LNCaP clone FGC (cell line): ENCODE measurements at regions not wholly inside any gene's neighbourhood (a gene's known extent, or its start where the extent isn't known, plus 50 kb on each side); places are given as distances from the start of the nearest gene placed in this dataset.

Source experiments
- DNase-seq: peaks from one replicate; pipeline ENCODE4 v3.0.0-alpha.2; 2011; ENCODE audit warnings: low read depth
- H3K4me3 ChIP-seq: 2 replicates; pipeline ENCODE4 v1.5.1; 2011; ENCODE audit warnings: mild to moderate bottlenecking, low read depth, low read length, control low read depth
- CTCF ChIP-seq: IDR thresholded peaks from 2 replicates; pipeline ENCODE4 v1.5.1; 2012; ENCODE audit warnings: mild to moderate bottlenecking; ENCODE audit not compliant: control insufficient read depth, insufficient read depth; ENCODE audit errors: extremely low read depth

- TF ChIP-seq CTCF = peak; percentile 69
- DNase-seq = no peak
- H3K4me3 ChIP-seq = no peak overlapping the region
Measured at GRCh38 chr6:133040094-133040802, 200.9 kb upstream of the EYA4 start.

- no peak for TF ChIP-seq CTCF
- no peak for DNase-seq
Measured at GRCh38 chr6:133040803-133041419, 200.2 kb upstream of the EYA4 start.

GRCh38 chr6:133042550-133043120 lies 198.5 kb upstream of the EYA4 start:
- no peak for DNase-seq
- TF ChIP-seq CTCF = no peak
- no peak overlapping the region for H3K4me3 ChIP-seq

More at GRCh38 chr6:133040803-133041419, 200.2 kb upstream of the EYA4 start:
- no peak overlapping the region for H3K4me3 ChIP-seq

GRCh38 chr6:133046576-133046975 lies 194.6 kb upstream of the EYA4 start:
- no peak overlapping the region for H3K4me3 ChIP-seq
- TF ChIP-seq CTCF = no peak
- DNase-seq = no peak

- no peak overlapping the region for H3K4me3 ChIP-seq
- no peak for TF ChIP-seq CTCF
- DNase-seq = no peak
Measured at GRCh38 chr6:133047065-133047665, 194.0 kb upstream of the EYA4 start.

GRCh38 chr6:133047706-133048105 lies 193.5 kb upstream of the EYA4 start:
- no peak for TF ChIP-seq CTCF
- no peak for DNase-seq
- H3K4me3 ChIP-seq = no peak overlapping the region
